Astrocyte (in vitro differentiated cells and primary cell): ENCODE measurements at regions not wholly inside any gene's neighbourhood (a gene's known extent, or its start where the extent isn't known, plus 50 kb on each side); places are given as distances from the start of the nearest gene placed in this dataset.

Experiments used
- CTCF ChIP-seq: IDR thresholded peaks from 2 replicates; pipeline ENCODE4 v1.5.1; 2011; ENCODE audit warnings: low read depth, mild to moderate bottlenecking, inconsistent platforms, low read length, moderate library complexity; ENCODE audit not compliant: insufficient read depth
- EZH2 ChIP-seq: IDR thresholded peaks from 2 replicates; pipeline ENCODE4 v1.6.1; 2012; ENCODE audit warnings: mild to moderate bottlenecking, low read length, inconsistent platforms; ENCODE audit not compliant: insufficient read depth

- TF ChIP-seq CTCF (no peak), EZH2 (no peak)
These were observed 78.1 kb downstream of the FZD1 start for GRCh38 chr7:91342346-91342745.
